VCaP (cell line): ENCODE measurements at regions not wholly inside any gene's neighbourhood (a gene's known extent, or its start where the extent isn't known, plus 50 kb on each side); places are given as distances from the start of the nearest gene placed in this dataset.

Source experiments
- H3K27ac ChIP-seq: fragments of 450-650 bp; 2 replicates; pipeline ENCODE4 v1.5.1; 2017
- CTCF ChIP-seq: fragments of 450-650 bp; conservative IDR thresholded peaks from 2 replicates; pipeline ENCODE4 v1.5.1; 2017; ENCODE audit warnings: mild to moderate bottlenecking, moderate library complexity

GRCh38 chr4:27474691-27475090, 614.0 kb downstream of the STIM2 start:
- TF ChIP-seq CTCF, result no peak
- H3K27ac ChIP-seq, result no peak overlapping the region

- no peak overlapping the region for H3K27ac ChIP-seq
- TF ChIP-seq CTCF, result no peak
Measured at GRCh38 chr4:27484216-27484615, 623.6 kb downstream of the STIM2 start.

GRCh38 chr4:27490315-27490714, 629.7 kb downstream of the STIM2 start:
- H3K27ac ChIP-seq, result no peak overlapping the region
- no peak for TF ChIP-seq CTCF

GRCh38 chr4:27490766-27491165, 630.1 kb downstream of the STIM2 start:
- no peak for TF ChIP-seq CTCF

GRCh38 chr4:27506401-27506800, 645.8 kb downstream of the STIM2 start:
- no peak overlapping the region for H3K27ac ChIP-seq
- no peak for TF ChIP-seq CTCF

More at GRCh38 chr4:27490766-27491165, 630.1 kb downstream of the STIM2 start:
- H3K27ac ChIP-seq, result no peak overlapping the region

GRCh38 chr4:27514711-27515110, 654.1 kb downstream of the STIM2 start:
- no peak overlapping the region for H3K27ac ChIP-seq
- TF ChIP-seq CTCF, result no peak

- no peak overlapping the region for H3K27ac ChIP-seq
- TF ChIP-seq CTCF, result no peak
Measured at GRCh38 chr4:27515140-27515539, 654.5 kb downstream of the STIM2 start.

- H3K27ac ChIP-seq, result no peak overlapping the region
- no peak for TF ChIP-seq CTCF
Measured at GRCh38 chr4:27518876-27519275, 658.2 kb downstream of the STIM2 start.
